PC-9 (cell line): ENCODE measurements at regions not wholly inside any gene's neighbourhood (a gene's known extent, or its start where the extent isn't known, plus 50 kb on each side); places are given as distances from the start of the nearest gene placed in this dataset.

ENCODE experiments used
- BruUV-seq: library from RNA; stranded (reverse); fragments of 400-500 nt; replicated peaks from 2 replicates; lab custom pipeline; 2021; lab: Mats Ljungman, UMichigan
- CTCF ChIA-PET: fragments of 300-600 bp; sonication (Branson Sonifier 250); formaldehyde crosslinking; loops from one replicate; lab custom pipeline; 2022; ENCODE audit warnings: antibody characterized with exemption; lab: Charles Lee
- POLR2A ChIA-PET: fragments of 300-600 bp; sonication (Branson Sonifier 250); formaldehyde crosslinking; loops from one replicate; lab custom pipeline; 2022; ENCODE audit warnings: antibody characterized with exemption; ENCODE audit not compliant: unreplicated experiment; lab: Charles Lee
- DNase-seq, 2 experiments: peaks; one replicate each; pipeline versions ENCODE4 v3.0.0 to v3.0.0-alpha.2; 2015 to 2022; ENCODE audit warnings: mixed read lengths in 1 of 2
- H2AFZ ChIP-seq: fragments of 200-600 bp; sonication (generic); 2 replicates; pipeline ENCODE4 v1.8.1; 2017; ENCODE audit warnings: antibody characterized with exemption
- H3F3A ChIP-seq: fragments of 200-600 bp; sonication (generic); 2 replicates; pipeline ENCODE4 v1.8.1; 2017; ENCODE audit warnings: antibody characterized with exemption, mild to moderate bottlenecking, low read depth; ENCODE audit not compliant: insufficient read depth
- H3K27ac ChIP-seq: fragments of 200-600 bp; sonication (generic); 2 replicates; pipeline ENCODE4 v1.6.1; 2016; ENCODE audit warnings: mixed run types
- H3K27me3 ChIP-seq: fragments of 200-600 bp; sonication (generic); 2 replicates; pipeline ENCODE4 v1.6.1; 2016; ENCODE audit warnings: low read depth, mixed run types; ENCODE audit not compliant: insufficient read depth
- H3K36me3 ChIP-seq: fragments of 200-600 bp; sonication (generic); 2 replicates; pipeline ENCODE4 v1.6.1; 2016; ENCODE audit warnings: low read depth, mixed run types
- H3K4me1 ChIP-seq: fragments of 200-600 bp; sonication (generic); replicated peaks from 2 replicates; pipeline ENCODE4 v1.6.1; 2016; ENCODE audit warnings: mixed run types; ENCODE audit not compliant: insufficient read depth
- H3K4me2 ChIP-seq: fragments of 200-600 bp; sonication (generic); 2 replicates; pipeline ENCODE4 v1.6.1; 2017; ENCODE audit warnings: mixed run types
- H3K4me3 ChIP-seq: fragments of 200-600 bp; sonication (generic); 2 replicates; pipeline ENCODE4 v1.6.1; 2016; ENCODE audit warnings: mixed run types
- H3K79me2 ChIP-seq: fragments of 200-600 bp; sonication (generic); 2 replicates; pipeline ENCODE4 v1.6.1; 2017; ENCODE audit warnings: low read depth, mixed run types
- H3K9me2 ChIP-seq: fragments of 200-600 bp; sonication (generic); 2 replicates; pipeline ENCODE4 v1.8.1; 2017; ENCODE audit warnings: mild to moderate bottlenecking; ENCODE audit not compliant: insufficient read depth
- H3K9me3 ChIP-seq: fragments of 200-600 bp; sonication (generic); 2 replicates; pipeline ENCODE4 v1.8.1; 2016; ENCODE audit warnings: low read depth; ENCODE audit not compliant: insufficient read depth
- H4K20me1 ChIP-seq: fragments of 200-600 bp; sonication (generic); 2 replicates; pipeline ENCODE4 v1.8.1; 2017; ENCODE audit not compliant: insufficient read depth
- EZH2 ChIP-seq: fragments of 200-600 bp; sonication (generic); IDR thresholded peaks from 2 replicates; pipeline ENCODE4 v1.8.0; 2017; ENCODE audit warnings: antibody characterized with exemption, low read depth
- intact Hi-C: fragments of 100-400 bp; cut with micrococcal nuclease; formaldehyde crosslinking; loops from one replicate; pipeline ENCODE4 v1.10.0; 2022; ENCODE audit not compliant: unreplicated experiment
- TF ChIP-seq, protein P1 (sequence below): fragments of 200-600 bp; sonication (generic); conservative IDR thresholded peaks from 2 replicates; pipeline ENCODE4 v1.6.1; 2017; ENCODE audit warnings: mixed run types, antibody characterized with exemption, mild to moderate bottlenecking, moderate library complexity

DNA sequence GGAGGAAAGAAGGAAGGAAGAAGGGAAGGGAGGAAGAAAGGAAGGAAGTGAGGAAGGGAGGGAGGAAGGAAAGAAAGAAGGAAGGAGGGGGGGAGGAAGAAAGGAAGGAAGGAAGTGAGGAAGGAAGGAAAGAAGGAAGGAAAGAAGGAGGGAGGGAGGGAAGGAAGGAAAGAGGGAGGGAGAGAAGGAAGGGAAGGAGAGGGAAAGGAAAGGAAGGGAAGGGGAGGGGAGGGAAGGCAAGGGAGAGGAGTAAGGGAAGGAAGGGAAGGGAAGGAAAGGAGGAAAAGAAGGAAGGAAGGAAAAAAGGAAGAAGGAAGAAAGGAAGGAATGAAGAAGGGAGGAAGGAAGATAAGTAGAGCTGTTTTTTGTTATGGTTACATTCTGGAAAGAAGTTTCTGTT is 141.2 kb downstream of the LRRC3B start:
- ChIA-PET POLR2A (no interaction called here), CTCF (no interaction called here)
- no peaks in the 10 kb centered on the region for H3K36me3 ChIP-seq
- no peaks in the 10 kb centered on the region for H3F3A ChIP-seq
- TF ChIP-seq, protein P1, sequence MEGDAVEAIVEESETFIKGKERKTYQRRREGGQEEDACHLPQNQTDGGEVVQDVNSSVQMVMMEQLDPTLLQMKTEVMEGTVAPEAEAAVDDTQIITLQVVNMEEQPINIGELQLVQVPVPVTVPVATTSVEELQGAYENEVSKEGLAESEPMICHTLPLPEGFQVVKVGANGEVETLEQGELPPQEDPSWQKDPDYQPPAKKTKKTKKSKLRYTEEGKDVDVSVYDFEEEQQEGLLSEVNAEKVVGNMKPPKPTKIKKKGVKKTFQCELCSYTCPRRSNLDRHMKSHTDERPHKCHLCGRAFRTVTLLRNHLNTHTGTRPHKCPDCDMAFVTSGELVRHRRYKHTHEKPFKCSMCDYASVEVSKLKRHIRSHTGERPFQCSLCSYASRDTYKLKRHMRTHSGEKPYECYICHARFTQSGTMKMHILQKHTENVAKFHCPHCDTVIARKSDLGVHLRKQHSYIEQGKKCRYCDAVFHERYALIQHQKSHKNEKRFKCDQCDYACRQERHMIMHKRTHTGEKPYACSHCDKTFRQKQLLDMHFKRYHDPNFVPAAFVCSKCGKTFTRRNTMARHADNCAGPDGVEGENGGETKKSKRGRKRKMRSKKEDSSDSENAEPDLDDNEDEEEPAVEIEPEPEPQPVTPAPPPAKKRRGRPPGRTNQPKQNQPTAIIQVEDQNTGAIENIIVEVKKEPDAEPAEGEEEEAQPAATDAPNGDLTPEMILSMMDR: no peak
- TF ChIP-seq EZH2: no peak
- intact Hi-C loops: no loop called here
- H3K9me2 ChIP-seq: no peaks in the 10 kb centered on the region
- no peak overlapping the region for H3K4me2 ChIP-seq
- no peak for DNase-seq
- no peak overlapping the region for H3K27ac ChIP-seq
- H2AFZ ChIP-seq: no peak overlapping the region
- H3K79me2 ChIP-seq: no peaks in the 10 kb centered on the region
- no peak overlapping the region for H3K4me3 ChIP-seq
- no TSS peak for BruUV-seq
- H3K27me3 ChIP-seq: no peaks in the 10 kb centered on the region
- no peaks in the 10 kb centered on the region for H3K4me1 ChIP-seq
- H3K9me3 ChIP-seq: no peaks in the 10 kb centered on the region
- no peaks in the 10 kb centered on the region for H4K20me1 ChIP-seq

DNA sequence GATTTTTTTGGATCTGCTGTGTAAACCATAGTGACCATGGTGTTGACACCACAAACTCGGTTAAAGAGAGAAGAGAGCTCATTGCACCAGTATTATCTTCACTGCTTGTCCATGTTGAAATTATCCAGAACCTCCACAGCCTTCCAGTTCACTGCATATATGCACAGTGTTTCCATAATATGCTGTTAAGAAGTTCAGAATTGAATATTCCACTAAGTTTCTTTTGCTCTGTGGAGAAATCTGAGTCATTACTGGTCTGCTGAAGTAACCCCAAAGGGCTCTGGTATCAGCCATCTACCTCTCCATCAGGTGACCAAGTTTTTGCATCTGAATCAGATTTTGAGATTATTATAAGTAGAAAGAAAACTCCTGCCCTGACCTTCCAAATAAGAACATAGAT is 143.5 kb downstream of the LRRC3B start:
- H3K9me3 ChIP-seq: no peaks in the 10 kb centered on the region
- DNase-seq: no peak
- no peak for TF ChIP-seq EZH2
- TF ChIP-seq, protein P1: no peak
- H3K4me2 ChIP-seq: no peak overlapping the region
- no peaks in the 10 kb centered on the region for H3K79me2 ChIP-seq
- intact Hi-C loops: no loop called here
- H3K36me3 ChIP-seq: no peaks in the 10 kb centered on the region
- no peaks in the 10 kb centered on the region for H3K9me2 ChIP-seq
- POLR2A ChIA-PET: no interaction called here
- H3K27me3 ChIP-seq: no peaks in the 10 kb centered on the region
- H2AFZ ChIP-seq: no peak overlapping the region
- no peaks in the 10 kb centered on the region for H4K20me1 ChIP-seq
- no peaks in the 10 kb centered on the region for H3F3A ChIP-seq
- H3K4me1 ChIP-seq: no peaks in the 10 kb centered on the region
- H3K4me3 ChIP-seq: no peak overlapping the region
- CTCF ChIA-PET: no interaction called here
- no TSS peak for BruUV-seq
- H3K27ac ChIP-seq: no peak overlapping the region

DNA sequence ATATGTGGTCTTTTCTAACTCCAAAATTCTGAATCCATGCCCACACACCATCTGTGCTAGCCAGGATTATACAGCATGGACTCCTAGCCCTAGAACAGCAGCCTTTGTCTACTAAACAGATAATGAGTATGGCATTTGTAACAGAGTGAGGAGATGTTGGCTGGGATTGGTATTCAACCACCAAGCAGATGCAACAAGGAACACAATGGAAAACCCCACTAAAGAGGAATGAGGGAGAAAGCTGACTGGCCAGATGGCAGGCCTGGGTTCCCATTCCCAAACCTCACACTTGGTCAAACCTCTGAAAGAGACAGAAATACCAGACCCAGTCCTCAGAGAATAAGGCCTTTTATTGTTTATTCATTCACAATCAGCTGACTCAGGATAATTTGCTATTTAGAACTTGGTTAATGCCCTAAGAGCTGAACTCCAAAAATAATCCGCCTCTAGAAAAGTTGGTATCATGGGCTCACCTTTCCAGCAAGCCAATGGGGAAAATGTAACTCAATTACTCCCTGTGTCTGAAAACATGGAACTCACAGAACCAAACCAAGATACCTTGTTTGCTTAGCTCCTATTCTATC is 145.6 kb downstream of the LRRC3B start:
- ChIA-PET CTCF (no interaction called here), POLR2A (no interaction called here)
- Histone ChIP-seq H3K4me3 (no peak overlapping the region), H3K79me2 (no peaks in the 10 kb centered on the region), H2AFZ (no peak overlapping the region), H3K4me1 (no peaks in the 10 kb centered on the region), H3K4me2 (no peak overlapping the region), H3K27ac (no peak overlapping the region), H3K27me3 (no peaks in the 10 kb centered on the region), H3K9me3 (no peaks in the 10 kb centered on the region), H3K9me2 (no peaks in the 10 kb centered on the region), H3F3A (no peaks in the 10 kb centered on the region), H4K20me1 (no peaks in the 10 kb centered on the region), H3K36me3 (no peaks in the 10 kb centered on the region)
- intact Hi-C loops: no loop called here
- no peak for DNase-seq
- no peak for TF ChIP-seq EZH2
- TF ChIP-seq, protein P1: no peak
- BruUV-seq: no TSS peak
